ENCODE measurements at regions not wholly inside any gene's neighbourhood (a gene's known extent, or its start where the extent isn't known, plus 50 kb on each side); places are given as distances from the start of the nearest gene placed in this dataset.

DNA sequence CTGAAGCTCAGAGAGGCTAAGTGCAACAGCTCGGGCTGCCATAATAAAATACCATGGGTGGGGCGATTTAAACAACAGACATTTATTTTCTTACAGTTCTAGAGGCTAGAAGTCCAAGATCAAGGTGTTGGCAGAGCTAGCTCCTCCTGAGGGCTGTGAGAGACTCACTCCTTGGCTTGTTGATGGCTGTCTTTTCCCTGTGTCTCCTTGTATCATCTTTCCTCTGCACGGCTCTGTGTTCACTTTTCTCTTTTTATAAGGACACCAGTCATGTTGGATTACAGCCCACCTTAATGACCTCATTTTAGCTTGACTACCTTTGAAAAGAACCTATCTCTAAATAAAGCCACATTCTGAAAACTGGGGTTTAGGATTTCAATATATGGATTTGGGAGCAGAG is 129.7 kb downstream of the RPL22L1 start:
- peaks cover 0 to 3% (median 1%) of the 10 kb centered on the region in 7 donors for H3K9me3 Mint-ChIP-seq
- no peaks in the 10 kb centered on the region for H3K36me3 ChIP-seq (ENCODE audit: control insufficient read depth, insufficient read depth, low read length)

DNA sequence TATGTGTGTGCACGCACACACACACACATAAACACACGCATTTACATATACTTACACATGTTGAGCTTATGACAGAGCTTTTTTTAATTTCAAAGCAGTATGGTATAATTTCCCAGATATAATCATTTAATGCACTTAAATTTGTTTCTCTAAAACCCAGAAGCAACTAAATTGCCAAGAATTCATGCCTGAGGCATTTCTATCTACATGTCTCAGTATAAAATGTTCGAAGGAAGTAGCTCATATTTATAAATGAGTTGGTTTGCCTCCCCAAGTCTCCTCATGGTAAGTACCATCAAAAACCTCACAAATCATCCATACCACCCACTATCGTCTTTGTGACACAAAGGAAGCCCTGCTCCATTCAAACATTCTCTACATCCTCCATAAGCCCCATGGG is 130.6 kb downstream of the RPL22L1 start:
- peaks cover 6% of the 10 kb centered on the region for H3K27me3 Mint-ChIP-seq
- H3K4me3 Mint-ChIP-seq = no peak overlapping the region
- Histone ChIP-seq H3K9me3 (ENCODE audit: control insufficient read depth in 2 of 2, low read length in 2 of 2) (no peaks in the 10 kb centered on the region), H3K4me3 (ENCODE audit: low read depth, low read length) (no peak overlapping the region), H3K36me3 (ENCODE audit: control insufficient read depth, insufficient read depth, low read length) (no peaks in the 10 kb centered on the region), H3K27me3 (ENCODE audit: control insufficient read depth, insufficient read depth, low read length) (no peaks in the 10 kb centered on the region), H3K27ac (ENCODE audit: insufficient read depth, low read length, poor library complexity, severe bottlenecking) (no peak overlapping the region), H3K4me1 (ENCODE audit: control insufficient read depth, insufficient read depth, low read length, poor library complexity, severe bottlenecking) (no peaks in the 10 kb centered on the region)
- ATAC-seq (ENCODE audit: low read depth in 2 of 2) (no peak), DNase-seq (no peak)
- no peaks in the 10 kb centered on the region for H3K4me1 Mint-ChIP-seq
- peaks cover 0 to 3% (median 1%) of the 10 kb centered on the region in 7 donors for H3K9me3 Mint-ChIP-seq
- no peaks in the 10 kb centered on the region for H3K36me3 Mint-ChIP-seq
- H3K27ac Mint-ChIP-seq = no peak overlapping the region

More for the DNA sequence above, 129.7 kb downstream of the RPL22L1 start:
- peaks cover 6% of the 10 kb centered on the region for H3K27me3 Mint-ChIP-seq
- no peaks in the 10 kb centered on the region for H3K4me1 ChIP-seq (ENCODE audit: control insufficient read depth, insufficient read depth, low read length, poor library complexity, severe bottlenecking)
- no peaks in the 10 kb centered on the region for H3K36me3 Mint-ChIP-seq
- DNase-seq (no peak), ATAC-seq (ENCODE audit: low read depth in 2 of 2) (no peak)
- no peak overlapping the region for H3K4me3 ChIP-seq (ENCODE audit: low read depth, low read length)
- H3K4me1 Mint-ChIP-seq = no peaks in the 10 kb centered on the region
- no peaks in the 10 kb centered on the region for H3K9me3 ChIP-seq (ENCODE audit: control insufficient read depth in 2 of 2, low read length in 2 of 2)
- no peak overlapping the region for H3K4me3 Mint-ChIP-seq
- H3K27ac Mint-ChIP-seq = no peak overlapping the region
- H3K27ac ChIP-seq (ENCODE audit: insufficient read depth, low read length, poor library complexity, severe bottlenecking) = no peak overlapping the region
- no peaks in the 10 kb centered on the region for H3K27me3 ChIP-seq (ENCODE audit: control insufficient read depth, insufficient read depth, low read length)

DNA sequence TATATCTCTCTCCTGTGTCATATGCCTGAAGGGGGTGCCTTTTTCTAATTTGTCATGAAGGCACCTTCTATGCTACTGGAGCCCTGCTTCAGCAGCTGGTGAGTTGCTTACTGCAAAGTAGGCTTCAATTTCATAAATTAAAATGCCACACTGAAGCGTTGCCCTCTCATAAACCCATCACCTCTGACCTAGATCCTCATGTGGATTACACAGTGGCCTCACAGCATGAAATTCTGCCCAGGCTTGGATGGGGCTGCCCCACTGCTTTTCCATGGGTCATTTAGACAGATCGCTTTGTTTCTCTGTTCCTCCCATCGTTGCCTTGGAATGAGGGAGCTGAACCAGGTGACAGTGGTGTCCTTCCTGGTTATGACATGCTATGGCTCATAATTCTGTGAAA is 131.2 kb downstream of the RPL22L1 start:
- Mint-ChIP-seq H3K9me3 (peaks cover 0 to 3% (median 1%) of the 10 kb centered on the region in 7 donors), H3K4me1 (no peaks in the 10 kb centered on the region), H3K27me3 (peaks cover 6% of the 10 kb centered on the region), H3K4me3 (no peak overlapping the region), H3K36me3 (no peaks in the 10 kb centered on the region), H3K27ac (no peak overlapping the region)
- H3K4me3 ChIP-seq (ENCODE audit: low read depth, low read length) = no peak overlapping the region
- H3K36me3 ChIP-seq (ENCODE audit: control insufficient read depth, insufficient read depth, low read length) = no peaks in the 10 kb centered on the region
- no peak overlapping the region for H3K27ac ChIP-seq (ENCODE audit: insufficient read depth, low read length, poor library complexity, severe bottlenecking)
- no peaks in the 10 kb centered on the region for H3K4me1 ChIP-seq (ENCODE audit: control insufficient read depth, insufficient read depth, low read length, poor library complexity, severe bottlenecking)
- no peaks in the 10 kb centered on the region for H3K9me3 ChIP-seq (ENCODE audit: control insufficient read depth in 2 of 2, low read length in 2 of 2)
- ATAC-seq (ENCODE audit: low read depth in 2 of 2) (no peak), DNase-seq (no peak)
- no peaks in the 10 kb centered on the region for H3K27me3 ChIP-seq (ENCODE audit: control insufficient read depth, insufficient read depth, low read length)

DNA sequence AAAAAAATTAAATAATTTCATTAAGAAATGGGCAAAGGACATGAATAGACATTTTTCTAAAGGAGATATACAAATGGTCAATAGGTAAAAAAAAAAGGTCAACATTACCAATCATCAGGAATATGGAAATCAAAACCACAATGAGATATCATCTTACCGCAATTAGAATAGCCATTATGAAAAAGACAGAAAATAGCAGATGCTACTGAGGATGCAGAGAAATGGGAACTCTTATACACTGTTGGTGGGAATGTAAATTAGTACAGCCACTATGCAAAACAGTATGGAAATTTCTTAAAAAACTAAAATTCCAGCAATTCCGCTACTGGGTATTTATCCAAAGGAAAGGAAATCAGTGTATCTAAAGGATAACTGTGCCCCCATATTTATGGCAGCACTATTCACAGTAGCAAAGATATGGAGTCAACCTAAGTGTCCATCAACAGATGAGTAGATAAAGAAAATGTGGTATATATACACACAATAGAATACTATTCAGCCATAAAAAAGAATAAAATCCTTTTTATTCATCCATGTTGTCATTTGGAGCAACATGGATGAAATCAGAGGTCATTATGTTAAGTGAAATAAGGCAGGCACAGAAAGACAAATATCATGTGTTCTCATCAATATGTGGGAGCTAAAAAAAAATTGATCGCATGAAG is 132.4 kb downstream of the RPL22L1 start:
- no peaks in the 10 kb centered on the region for H3K36me3 ChIP-seq (ENCODE audit: control insufficient read depth, insufficient read depth, low read length)
- Mint-ChIP-seq H3K4me1 (no peaks in the 10 kb centered on the region), H3K9me3 (peaks cover 0 to 3% (median 1%) of the 10 kb centered on the region in 7 donors), H3K36me3 (no peaks in the 10 kb centered on the region), H3K27ac (no peak overlapping the region), H3K27me3 (peaks cover 6% of the 10 kb centered on the region), H3K4me3 (no peak overlapping the region)
- no peak for DNase-seq
- H3K27me3 ChIP-seq (ENCODE audit: control insufficient read depth, insufficient read depth, low read length) = no peaks in the 10 kb centered on the region
- no peaks in the 10 kb centered on the region for H3K9me3 ChIP-seq (ENCODE audit: control insufficient read depth in 2 of 2, low read length in 2 of 2)
- no peaks in the 10 kb centered on the region for H3K4me1 ChIP-seq (ENCODE audit: control insufficient read depth, insufficient read depth, low read length, poor library complexity, severe bottlenecking)
- no peak for ATAC-seq (ENCODE audit: low read depth in 2 of 2)
- no peak overlapping the region for H3K27ac ChIP-seq (ENCODE audit: insufficient read depth, low read length, poor library complexity, severe bottlenecking)
- H3K4me3 ChIP-seq (ENCODE audit: low read depth, low read length) = no peak overlapping the region

DNA sequence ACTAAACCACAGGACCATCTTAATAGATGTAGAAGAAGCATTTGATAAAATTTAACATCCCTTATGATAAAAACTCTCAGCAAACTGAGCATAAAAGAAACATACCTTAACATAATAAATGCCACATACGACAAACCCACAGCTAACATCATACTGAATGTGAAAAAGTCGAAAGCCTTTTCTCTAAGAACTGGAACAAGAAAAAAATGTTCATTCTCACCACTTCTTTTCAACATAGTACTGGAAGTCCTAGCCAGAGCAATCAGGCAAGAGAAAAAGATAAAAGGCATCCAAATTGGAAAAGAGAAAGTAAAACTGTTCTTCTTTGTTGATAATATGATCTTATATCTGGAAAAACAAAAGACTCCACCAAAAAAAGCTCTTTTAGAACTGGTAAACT is 134.2 kb downstream of the RPL22L1 start:
- Histone ChIP-seq H3K36me3 (ENCODE audit: control insufficient read depth, insufficient read depth, low read length) (no peaks in the 10 kb centered on the region), H3K4me3 (ENCODE audit: low read depth, low read length) (no peak overlapping the region), H3K27me3 (ENCODE audit: control insufficient read depth, insufficient read depth, low read length) (peaks cover 4% of the 10 kb centered on the region), H3K4me1 (ENCODE audit: control insufficient read depth, insufficient read depth, low read length, poor library complexity, severe bottlenecking) (no peaks in the 10 kb centered on the region), H3K27ac (ENCODE audit: insufficient read depth, low read length, poor library complexity, severe bottlenecking) (no peak overlapping the region), H3K9me3 (ENCODE audit: control insufficient read depth in 2 of 2, low read length in 2 of 2) (no peaks in the 10 kb centered on the region)
- Mint-ChIP-seq H3K27me3 (peaks cover 10% of the 10 kb centered on the region), H3K36me3 (no peaks in the 10 kb centered on the region), H3K4me3 (no peak overlapping the region), H3K9me3 (peaks cover 0 to 3% (median 1%) of the 10 kb centered on the region in 7 donors), H3K27ac (no peak overlapping the region), H3K4me1 (no peaks in the 10 kb centered on the region)
- ATAC-seq (ENCODE audit: low read depth in 2 of 2) = no peak
- DNase-seq = no peak

DNA sequence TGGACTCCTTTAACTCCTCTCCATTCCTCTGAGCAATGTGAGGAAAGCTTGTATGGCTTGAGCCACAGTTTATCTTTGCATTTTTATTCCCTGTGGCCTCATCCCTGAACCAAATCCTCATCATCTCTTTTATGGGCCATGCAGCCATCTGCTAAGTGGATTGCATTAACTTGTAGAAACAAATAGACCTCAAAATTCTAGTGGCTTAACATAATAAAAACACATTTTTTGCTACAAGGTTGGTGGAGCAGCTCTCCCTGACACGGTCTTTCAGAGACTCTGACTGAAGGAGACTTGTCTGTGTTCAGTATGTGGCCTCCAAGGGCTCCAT is 135.3 kb downstream of the RPL22L1 start:
- no peak overlapping the region for H3K27ac Mint-ChIP-seq
- peaks cover 0 to 3% (median 0%) of the 10 kb centered on the region in 7 donors for H3K9me3 Mint-ChIP-seq
- peaks cover 5% of the 10 kb centered on the region for H3K27me3 Mint-ChIP-seq
- H3K4me1 ChIP-seq (ENCODE audit: control insufficient read depth, insufficient read depth, low read length, poor library complexity, severe bottlenecking) = no peaks in the 10 kb centered on the region
- H3K36me3 ChIP-seq (ENCODE audit: control insufficient read depth, insufficient read depth, low read length) = no peaks in the 10 kb centered on the region
- no peaks in the 10 kb centered on the region for H3K9me3 ChIP-seq (ENCODE audit: control insufficient read depth in 2 of 2, low read length in 2 of 2)
- H3K27me3 ChIP-seq (ENCODE audit: control insufficient read depth, insufficient read depth, low read length) = peaks cover 4% of the 10 kb centered on the region
- ATAC-seq (ENCODE audit: low read depth in 2 of 2) (no peak), DNase-seq (no peak)
- no peak overlapping the region for H3K4me3 Mint-ChIP-seq
- H3K4me1 Mint-ChIP-seq = no peaks in the 10 kb centered on the region
- H3K36me3 Mint-ChIP-seq = no peaks in the 10 kb centered on the region
- no peak overlapping the region for H3K4me3 ChIP-seq (ENCODE audit: low read depth, low read length)
- no peak overlapping the region for H3K27ac ChIP-seq (ENCODE audit: insufficient read depth, low read length, poor library complexity, severe bottlenecking)

DNA sequence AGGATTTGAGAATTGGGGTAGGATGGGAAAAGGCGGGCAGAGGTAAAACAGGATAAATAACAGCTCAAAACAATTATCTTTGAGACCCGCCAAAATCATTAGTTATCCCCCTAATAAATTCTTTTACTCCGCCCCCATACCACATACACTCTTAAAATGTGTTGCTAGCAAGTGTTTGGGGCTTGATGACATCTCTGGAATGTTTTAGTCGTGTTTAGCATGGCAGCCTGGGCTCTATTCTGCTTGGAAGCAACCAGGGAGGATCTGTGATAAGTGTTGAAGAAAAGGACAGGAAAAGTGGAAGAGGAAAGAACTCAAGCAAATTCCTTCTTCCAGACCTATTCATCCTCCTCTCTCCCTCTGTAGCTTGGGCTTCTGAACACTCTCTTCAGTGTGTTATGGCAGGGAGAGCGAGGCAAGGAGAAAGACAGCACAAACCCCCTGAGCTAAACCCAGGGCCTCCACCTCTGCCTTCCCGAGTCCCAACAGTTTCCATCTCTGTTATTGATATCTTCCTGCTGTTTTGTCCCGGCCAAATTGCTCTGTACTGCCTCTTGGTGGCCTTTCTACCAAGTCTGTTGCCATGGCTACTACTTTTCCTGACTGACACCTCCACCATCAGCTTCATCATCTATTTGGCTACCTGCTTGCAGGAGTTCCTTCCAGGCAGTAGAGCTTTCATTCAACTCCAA is 135.8 kb downstream of the RPL22L1 start:
- Histone ChIP-seq H3K4me1 (ENCODE audit: control insufficient read depth, insufficient read depth, low read length, poor library complexity, severe bottlenecking) (no peaks in the 10 kb centered on the region), H3K27me3 (ENCODE audit: control insufficient read depth, insufficient read depth, low read length) (peaks cover 4% of the 10 kb centered on the region), H3K4me3 (ENCODE audit: low read depth, low read length) (no peak overlapping the region), H3K36me3 (ENCODE audit: control insufficient read depth, insufficient read depth, low read length) (no peaks in the 10 kb centered on the region), H3K9me3 (ENCODE audit: control insufficient read depth in 2 of 2, low read length in 2 of 2) (no peaks in the 10 kb centered on the region), H3K27ac (ENCODE audit: insufficient read depth, low read length, poor library complexity, severe bottlenecking) (no peak overlapping the region)
- ATAC-seq (ENCODE audit: low read depth in 2 of 2) (no peak), DNase-seq (no peak)
- no peaks in the 10 kb centered on the region for H3K4me1 Mint-ChIP-seq
- H3K27me3 Mint-ChIP-seq = peaks cover 5% of the 10 kb centered on the region
- no peak overlapping the region for H3K4me3 Mint-ChIP-seq
- no peak overlapping the region for H3K27ac Mint-ChIP-seq
- H3K9me3 Mint-ChIP-seq = peaks cover 0 to 3% (median 0%) of the 10 kb centered on the region in 7 donors
- H3K36me3 Mint-ChIP-seq = no peaks in the 10 kb centered on the region

DNA sequence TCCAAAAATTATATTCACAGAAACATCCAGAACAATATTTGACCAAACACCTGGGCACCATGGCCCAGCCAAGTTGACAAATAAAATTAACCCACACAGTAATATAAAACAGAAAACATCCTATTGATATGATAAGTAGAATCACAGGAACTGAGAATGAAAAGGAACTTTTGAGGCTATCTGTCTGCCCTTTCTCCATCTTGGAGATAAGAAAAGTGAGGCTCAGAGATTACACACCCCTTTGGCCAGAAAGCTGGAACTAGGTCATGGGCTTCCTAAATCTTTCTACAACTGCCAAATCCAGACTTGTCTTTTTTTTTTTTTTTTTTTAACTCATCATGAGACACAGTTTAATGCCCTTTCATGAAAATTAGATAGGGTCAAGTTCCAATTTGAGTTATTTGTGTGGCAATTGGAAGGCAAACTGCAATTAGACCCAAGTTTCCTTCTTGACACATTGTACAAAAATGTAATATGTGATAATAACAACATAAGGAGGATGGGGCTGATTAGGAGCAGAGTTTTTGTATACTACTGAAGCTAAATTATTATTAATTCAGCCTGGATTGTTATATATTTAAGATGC is 137.2 kb downstream of the RPL22L1 start:
- no peaks in the 10 kb centered on the region for H3K4me1 Mint-ChIP-seq
- peaks cover 0 to 3% (median 0%) of the 10 kb centered on the region in 7 donors for H3K9me3 Mint-ChIP-seq
- Histone ChIP-seq H3K27me3 (ENCODE audit: control insufficient read depth, insufficient read depth, low read length) (peaks cover 4% of the 10 kb centered on the region), H3K36me3 (ENCODE audit: control insufficient read depth, insufficient read depth, low read length) (no peaks in the 10 kb centered on the region), H3K9me3 (ENCODE audit: control insufficient read depth in 2 of 2, low read length in 2 of 2) (no peaks in the 10 kb centered on the region), H3K4me3 (ENCODE audit: low read depth, low read length) (no peak overlapping the region), H3K4me1 (ENCODE audit: control insufficient read depth, insufficient read depth, low read length, poor library complexity, severe bottlenecking) (no peaks in the 10 kb centered on the region), H3K27ac (ENCODE audit: insufficient read depth, low read length, poor library complexity, severe bottlenecking) (no peak overlapping the region)
- H3K27me3 Mint-ChIP-seq = peaks cover 5% of the 10 kb centered on the region
- H3K27ac Mint-ChIP-seq = no peak overlapping the region
- no peak overlapping the region for H3K4me3 Mint-ChIP-seq
- DNase-seq (no peak), ATAC-seq (ENCODE audit: low read depth in 2 of 2) (no peak)
- H3K36me3 Mint-ChIP-seq = no peaks in the 10 kb centered on the region

Data from CD4-positive, CD25-positive, alpha-beta regulatory T cell (primary cell).